H1 (cell line): ENCODE measurements at regions not wholly inside any gene's neighbourhood (a gene's known extent, or its start where the extent isn't known, plus 50 kb on each side); places are given as distances from the start of the nearest gene placed in this dataset.

Experiments used
- ASH2L ChIP-seq: fragments of 200-600, 300-600 bp; sonication (generic); IDR thresholded peaks from one replicate; pipeline ENCODE4 v1.7.1; 2017; ENCODE audit warnings: low read length
- CTCF ChIP-seq, 3 experiments: IDR thresholded peaks; 1 replicate in 2 of 3; 2 replicates in 1 of 3; pipeline versions ENCODE4 v1.5.1 to v1.6.1; 2011; ENCODE audit warnings: low read length in 3 of 3, mild to moderate bottlenecking in 3 of 3, inconsistent platforms in 2 of 3, low read depth in 1 of 3, moderate library complexity in 1 of 3; ENCODE audit not compliant: insufficient read depth in 1 of 3; ENCODE audit errors: control extremely low read depth in 1 of 3
- EP300 ChIP-seq, 2 experiments: IDR thresholded peaks; 1 replicate in 1 of 2; 2 replicates in 1 of 2; pipeline ENCODE4 v1.6.1; 2011 to 2012; ENCODE audit warnings: low read depth in 2 of 2, low read length in 2 of 2, mild to moderate bottlenecking in 2 of 2, borderline replicate concordance in 1 of 2, inconsistent platforms in 1 of 2, moderate library complexity in 1 of 2
- GABPA ChIP-seq: IDR thresholded peaks from 2 replicates; pipeline ENCODE4 v1.6.1; 2011; ENCODE audit warnings: mild to moderate bottlenecking, low read length, moderate library complexity, borderline replicate concordance; ENCODE audit not compliant: insufficient read depth
- HDAC2 ChIP-seq, 2 experiments: fragments of 300-600 bp in 1 of 2; sonication (generic) in 1 of 2; IDR thresholded peaks; 2 replicates each; pipeline ENCODE4 v1.6.1; 2011 to 2012; ENCODE audit warnings: low read depth in 2 of 2, low read length in 2 of 2, mild to moderate bottlenecking in 2 of 2, moderate library complexity in 2 of 2, borderline replicate concordance in 1 of 2, inconsistent platforms in 1 of 2
- NRF1 ChIP-seq: IDR thresholded peaks from 2 replicates; pipeline ENCODE4 v1.6.1; 2011; ENCODE audit warnings: mild to moderate bottlenecking, low read depth, low read length, improper control_type of control experiment
- PHF8 ChIP-seq: fragments of 200-600 bp; sonication (generic); conservative IDR thresholded peaks from 2 replicates; pipeline ENCODE4 v1.7.1; 2012; ENCODE audit warnings: low read depth, mild to moderate bottlenecking, inconsistent platforms, low read length, moderate library complexity
- POLR2A ChIP-seq, 2 experiments: IDR thresholded peaks; 1 replicate in 1 of 2; 2 replicates in 1 of 2; pipeline ENCODE4 v1.6.1; 2011; ENCODE audit warnings: low read depth in 2 of 2, low read length in 2 of 2, mild to moderate bottlenecking in 2 of 2; ENCODE audit errors: control extremely low read depth in 1 of 2
- USF2 ChIP-seq: IDR thresholded peaks from 2 replicates; pipeline ENCODE4 v1.6.1; 2011; ENCODE audit warnings: low read length, improper control_type of control experiment
- YY1 ChIP-seq: IDR thresholded peaks from 2 replicates; pipeline ENCODE4 v1.6.1; 2011; ENCODE audit warnings: low read depth, mild to moderate bottlenecking, low read length
- ZNF274 ChIP-seq: IDR thresholded peaks from 2 replicates; pipeline ENCODE4 v1.7.0; 2012; ENCODE audit warnings: low read length, borderline replicate concordance; ENCODE audit errors: extremely low read depth
- TF ChIP-seq, protein P1 (sequence below): IDR thresholded peaks from 2 replicates; pipeline ENCODE4 v1.6.1; 2012; ENCODE audit warnings: inconsistent platforms
- TF ChIP-seq, protein P2 (sequence below): IDR thresholded peaks from 2 replicates; pipeline ENCODE4 v1.6.1; 2012; ENCODE audit warnings: low read length, inconsistent platforms

- TF ChIP-seq, protein P1, sequence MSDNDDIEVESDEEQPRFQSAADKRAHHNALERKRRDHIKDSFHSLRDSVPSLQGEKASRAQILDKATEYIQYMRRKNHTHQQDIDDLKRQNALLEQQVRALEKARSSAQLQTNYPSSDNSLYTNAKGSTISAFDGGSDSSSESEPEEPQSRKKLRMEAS: no peak
- TF ChIP-seq POLR2A (IDR thresholded peaks at IDR 0.05; ENCODE audit: control extremely low read depth in 1 of 2, low read depth in 2 of 2, low read length in 2 of 2): no peak
- TF ChIP-seq ASH2L: no peak
- no peak for TF ChIP-seq YY1
- TF ChIP-seq GABPA: no peak
- TF ChIP-seq CTCF (IDR thresholded peaks at IDR 0.05; ENCODE audit: control extremely low read depth in 1 of 3, insufficient read depth in 1 of 3, low read depth in 1 of 3, low read length in 3 of 3): no peak
- TF ChIP-seq, protein P2, sequence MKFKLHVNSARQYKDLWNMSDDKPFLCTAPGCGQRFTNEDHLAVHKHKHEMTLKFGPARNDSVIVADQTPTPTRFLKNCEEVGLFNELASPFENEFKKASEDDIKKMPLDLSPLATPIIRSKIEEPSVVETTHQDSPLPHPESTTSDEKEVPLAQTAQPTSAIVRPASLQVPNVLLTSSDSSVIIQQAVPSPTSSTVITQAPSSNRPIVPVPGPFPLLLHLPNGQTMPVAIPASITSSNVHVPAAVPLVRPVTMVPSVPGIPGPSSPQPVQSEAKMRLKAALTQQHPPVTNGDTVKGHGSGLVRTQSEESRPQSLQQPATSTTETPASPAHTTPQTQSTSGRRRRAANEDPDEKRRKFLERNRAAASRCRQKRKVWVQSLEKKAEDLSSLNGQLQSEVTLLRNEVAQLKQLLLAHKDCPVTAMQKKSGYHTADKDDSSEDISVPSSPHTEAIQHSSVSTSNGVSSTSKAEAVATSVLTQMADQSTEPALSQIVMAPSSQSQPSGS: no peak
- no peak for TF ChIP-seq USF2
- no peak for TF ChIP-seq ZNF274
- no peak for TF ChIP-seq HDAC2 (IDR thresholded peaks at IDR 0.05; ENCODE audit: borderline replicate concordance in 1 of 2, low read depth in 2 of 2, low read length in 2 of 2)
- TF ChIP-seq NRF1: no peak
- TF ChIP-seq EP300 (IDR thresholded peaks at IDR 0.05; ENCODE audit: borderline replicate concordance in 1 of 2, low read depth in 2 of 2, low read length in 2 of 2): no peak
- no peak for TF ChIP-seq PHF8
These were observed 634.0 kb downstream of the MAT2B start for GRCh38 chr5:164139423-164139822.
